OCI-LY3 (cell line): ENCODE measurements at regions not wholly inside any gene's neighbourhood (a gene's known extent, or its start where the extent isn't known, plus 50 kb on each side); places are given as distances from the start of the nearest gene placed in this dataset.
A peak's percentile ranks its signal among the peaks of the same experiment; 100 is the strongest.

ENCODE experiments used
- H2AFZ ChIP-seq: fragments of 200-600, 300-600 bp; shearing (Covaris generic); 2 replicates; pipeline ENCODE4 v1.6.0; 2014; ENCODE audit warnings: antibody characterized with exemption, low read depth, low read length
- H3K27ac ChIP-seq: fragments of 200-600, 300-600 bp; sonication (generic); 2 replicates; pipeline ENCODE4 v1.5.1; 2014; ENCODE audit warnings: mild to moderate bottlenecking, low read length, moderate library complexity, mixed read lengths
- H3K27me3 ChIP-seq: fragments of 200-600, 300-600 bp; sonication (generic); 2 replicates; pipeline ENCODE4 v1.6.1; 2014; ENCODE audit warnings: low read depth, low read length, mixed read lengths
- H3K36me3 ChIP-seq: fragments of 200-600, 300-600 bp; sonication (generic); replicated peaks from 2 replicates; pipeline ENCODE3; 2014; ENCODE audit warnings: low read depth, low read length, mixed read lengths
- H3K4me1 ChIP-seq: fragments of 300-600, 200-600 bp; sonication (generic); 2 replicates; pipeline ENCODE4 v1.6.1; 2014; ENCODE audit warnings: low read length, mixed read lengths
- H3K4me2 ChIP-seq: fragments of 200-600, 300-600 bp; sonication (generic); 2 replicates; pipeline ENCODE4 v1.6.1; 2014; ENCODE audit warnings: low read length, mixed read lengths
- H3K4me3 ChIP-seq: fragments of 300-600, 200-600 bp; sonication (generic); 2 replicates; pipeline ENCODE4 v1.5.1; 2014; ENCODE audit warnings: antibody characterized with exemption, mild to moderate bottlenecking, low read length, moderate library complexity
- H3K79me2 ChIP-seq: fragments of 300-600, 200-600 bp; shearing (Covaris generic); 2 replicates; pipeline ENCODE4 v1.6.1; 2014; ENCODE audit warnings: mild to moderate bottlenecking, low read length, mixed read lengths
- H3K9ac ChIP-seq: fragments of 300-600, 200-600 bp; shearing (Covaris generic); 2 replicates; pipeline ENCODE4 v1.6.0; 2014; ENCODE audit warnings: mild to moderate bottlenecking, low read length, moderate library complexity
- H3K9me3 ChIP-seq: fragments of 200-600, 300-600 bp; shearing (Covaris generic); 2 replicates; pipeline ENCODE4 v1.6.1; 2014; ENCODE audit warnings: low read length, mixed read lengths; ENCODE audit not compliant: insufficient read depth
- H4K20me1 ChIP-seq: fragments of 200-600, 300-600 bp; sonication (generic); 2 replicates; pipeline ENCODE4 v1.6.1; 2016; ENCODE audit warnings: low read length, mixed read lengths; ENCODE audit not compliant: insufficient read depth
- CTCF ChIP-seq: fragments of 200-600, 300-600 bp; sonication (generic); IDR thresholded peaks from 2 replicates; pipeline ENCODE4 v1.5.1; 2014; ENCODE audit warnings: antibody characterized with exemption, low read length, low read depth
- EZH2phosphoT487 ChIP-seq: fragments of 200-600 bp; shearing (Covaris generic); IDR thresholded peaks from 2 replicates; pipeline ENCODE4 v1.6.1; 2018; ENCODE audit warnings: antibody characterized with exemption, mixed run types, low read depth

GRCh38 chr10:110414548-110415309, 83.0 kb upstream of the DUSP5 start:
- Histone ChIP-seq H3K27me3 (no peaks in the 10 kb centered on the region), H4K20me1 (no peaks in the 10 kb centered on the region), H3K4me2 (peak overlapping the region; percentile 92), H3K36me3 (no peaks in the 10 kb centered on the region), H3K9ac (peak overlapping the region; percentile 77), H3K4me3 (peak overlapping the region; percentile 58), H2AFZ (no peak overlapping the region), H3K9me3 (no peaks in the 10 kb centered on the region; the same call in 1 of the 2 replicates), H3K79me2 (no peaks in the 10 kb centered on the region), H3K4me1 (peaks cover 87% of the 10 kb centered on the region), H3K27ac (peak overlapping the region; percentile 90)
- TF ChIP-seq CTCF = no peak
- TF ChIP-seq EZH2phosphoT487 = no peak

GRCh38 chr10:110415809-110416208, 81.9 kb upstream of the DUSP5 start:
- Histone ChIP-seq H3K27ac (peak overlapping the region; percentile 90), H3K36me3 (no peaks in the 10 kb centered on the region), H3K4me3 (no peak overlapping the region), H2AFZ (0 out of 2 replicates have a peak overlapping the region, but pooled peaks have one; percentile 19), H3K4me1 (peaks cover 87% of the 10 kb centered on the region), H3K27me3 (no peaks in the 10 kb centered on the region), H3K9me3 (no peaks in the 10 kb centered on the region; the same call in 1 of the 2 replicates), H3K9ac (peak overlapping the region; percentile 66; the same call in 1 of the 2 replicates), H3K79me2 (no peaks in the 10 kb centered on the region), H4K20me1 (no peaks in the 10 kb centered on the region), H3K4me2 (peak overlapping the region; percentile 92)
- no peak for TF ChIP-seq CTCF
- no peak for TF ChIP-seq EZH2phosphoT487

- H3K9me3 ChIP-seq = no peaks in the 10 kb centered on the region; the same call in 1 of the 2 replicates
- no peaks in the 10 kb centered on the region for H3K36me3 ChIP-seq
- no peak for TF ChIP-seq EZH2phosphoT487
- TF ChIP-seq CTCF = no peak
- peaks cover 87% of the 10 kb centered on the region for H3K4me1 ChIP-seq
- H3K27me3 ChIP-seq = no peaks in the 10 kb centered on the region
- no peak overlapping the region for H3K4me2 ChIP-seq
- no peak overlapping the region for H3K27ac ChIP-seq
- H3K9ac ChIP-seq = no peak overlapping the region
- H4K20me1 ChIP-seq = no peaks in the 10 kb centered on the region
- H3K4me3 ChIP-seq = no peak overlapping the region
- no peak overlapping the region for H2AFZ ChIP-seq
- H3K79me2 ChIP-seq = no peaks in the 10 kb centered on the region
Observed at GRCh38 chr10:110416776-110417711, 80.7 kb upstream of the DUSP5 start.

- H2AFZ ChIP-seq = no peak overlapping the region
- no peaks in the 10 kb centered on the region for H4K20me1 ChIP-seq
- peaks cover 87% of the 10 kb centered on the region for H3K4me1 ChIP-seq
- no peaks in the 10 kb centered on the region for H3K36me3 ChIP-seq
- H3K27ac ChIP-seq = no peak overlapping the region
- H3K27me3 ChIP-seq = no peaks in the 10 kb centered on the region
- H3K9me3 ChIP-seq = no peaks in the 10 kb centered on the region; the same call in 1 of the 2 replicates
- no peak overlapping the region for H3K9ac ChIP-seq
- no peak overlapping the region for H3K4me2 ChIP-seq
- TF ChIP-seq EZH2phosphoT487 (no peak), CTCF (no peak)
- H3K79me2 ChIP-seq = no peaks in the 10 kb centered on the region
- H3K4me3 ChIP-seq = no peak overlapping the region
Observed at GRCh38 chr10:110418218-110418617, 79.5 kb upstream of the DUSP5 start.
